ENCODE measurements at regions not wholly inside any gene's neighbourhood (a gene's known extent, or its start where the extent isn't known, plus 50 kb on each side); places are given as distances from the start of the nearest gene placed in this dataset.
"Not testable (repeated sequence)": the region's sequence is repeated elsewhere in the genome, so short reads cannot be mapped to it uniquely, and the experiment has no call there.

DNA sequence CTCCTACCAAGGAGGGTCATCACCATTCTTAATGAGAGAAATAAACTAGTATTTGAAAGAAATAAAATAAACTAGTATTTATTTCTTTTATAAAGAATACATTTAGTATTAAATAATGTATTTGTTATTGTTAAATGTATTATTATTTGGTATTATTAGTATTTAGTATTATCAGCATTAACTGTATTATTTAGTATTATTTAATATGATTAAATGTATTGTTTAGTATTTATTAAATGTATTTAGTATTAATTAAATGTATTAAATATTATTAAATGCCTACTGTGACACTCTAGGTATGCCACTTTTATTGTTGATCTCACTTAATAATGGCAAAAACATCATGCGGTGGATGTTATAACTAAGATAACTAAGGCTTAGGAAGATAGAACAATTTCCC, 353.6 kb upstream of the MAP2 start:
- DNase-seq (ENCODE audit: low read depth) = no peak

DNA sequence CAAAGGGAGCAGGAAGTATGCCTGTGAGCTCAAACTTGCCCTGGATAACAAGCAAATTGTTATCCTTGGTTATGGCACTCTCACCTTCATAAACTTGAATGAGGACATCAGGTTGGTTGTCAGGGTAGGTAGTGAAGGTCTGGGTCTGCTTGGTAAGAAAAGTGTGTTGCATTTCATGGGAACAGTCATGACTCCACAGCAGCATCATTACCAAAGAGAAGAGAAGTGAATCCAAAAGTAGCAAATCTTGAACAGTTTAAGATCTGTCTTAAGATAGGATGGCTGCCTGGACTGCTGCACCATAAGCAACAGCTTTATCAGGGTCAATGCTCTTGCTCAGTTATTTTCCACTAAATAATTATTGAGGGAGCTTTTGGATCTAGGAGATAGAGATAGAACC, 350.7 kb upstream of the MAP2 start:
- DNase-seq (ENCODE audit: low read depth) = no peak

DNA sequence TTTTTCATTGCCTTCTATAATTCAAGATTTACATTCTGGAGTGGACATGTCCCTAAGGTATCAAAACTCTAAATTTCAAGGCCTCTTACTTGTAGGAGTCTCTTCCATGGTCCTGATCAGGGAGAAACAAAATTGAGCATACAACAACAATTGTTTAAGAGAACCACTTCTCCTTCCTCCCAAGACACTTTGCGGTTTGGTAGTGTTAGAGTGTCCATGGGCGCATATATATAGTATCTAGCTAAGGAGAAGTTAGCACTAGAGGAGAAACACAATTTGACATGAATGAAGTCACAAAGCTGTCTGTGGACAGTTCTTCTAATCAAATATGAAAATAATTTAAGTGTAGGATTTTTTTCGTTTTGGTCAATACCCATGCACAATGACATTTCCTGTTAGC, 349.1 kb upstream of the MAP2 start:
- no peak for DNase-seq (ENCODE audit: low read depth)

GRCh38 chr2:209076151-209076550, 347.7 kb upstream of the MAP2 start:
- no peak for DNase-seq (ENCODE audit: low read depth)

DNA sequence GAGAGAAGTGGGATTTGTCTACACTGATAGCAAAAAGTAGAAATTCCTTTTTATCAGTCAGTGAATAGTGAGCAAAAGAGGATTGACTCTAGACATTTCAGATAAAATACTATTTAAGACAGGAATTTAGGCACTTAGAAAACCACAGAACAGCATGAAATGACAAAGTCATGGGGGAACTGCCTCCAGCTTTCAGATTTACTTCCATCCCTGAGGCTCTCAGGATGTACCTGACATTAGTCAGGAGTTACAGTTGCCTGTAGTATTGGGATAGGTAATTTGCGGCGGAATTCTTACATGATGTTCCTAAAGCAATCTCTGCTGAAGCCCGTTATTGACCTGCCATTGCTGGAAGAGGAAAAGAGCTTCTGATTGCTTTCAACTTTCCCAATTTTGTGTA, 337.1 kb upstream of the MAP2 start:
- no peak for DNase-seq (ENCODE audit: low read depth)

DNA sequence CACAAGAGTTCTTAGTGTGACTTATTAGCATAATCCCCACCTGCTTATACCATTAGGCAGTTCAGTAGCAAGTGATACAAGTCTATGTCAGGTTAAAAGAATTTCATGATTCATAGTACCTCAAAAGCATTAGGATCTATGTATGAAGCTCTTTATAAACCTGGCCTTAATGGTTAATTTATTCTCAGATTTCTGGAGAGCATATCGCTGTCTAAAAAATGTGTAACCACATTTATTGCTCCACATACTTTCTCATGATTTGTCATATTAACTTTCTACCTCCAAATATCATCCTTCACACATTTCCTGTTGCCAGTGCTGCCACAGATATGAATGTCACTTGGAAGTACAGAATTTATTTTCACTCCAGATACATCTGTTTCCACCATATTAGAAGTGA, 332.8 kb upstream of the MAP2 start:
- DNase-seq (ENCODE audit: low read depth) = no peak

DNA sequence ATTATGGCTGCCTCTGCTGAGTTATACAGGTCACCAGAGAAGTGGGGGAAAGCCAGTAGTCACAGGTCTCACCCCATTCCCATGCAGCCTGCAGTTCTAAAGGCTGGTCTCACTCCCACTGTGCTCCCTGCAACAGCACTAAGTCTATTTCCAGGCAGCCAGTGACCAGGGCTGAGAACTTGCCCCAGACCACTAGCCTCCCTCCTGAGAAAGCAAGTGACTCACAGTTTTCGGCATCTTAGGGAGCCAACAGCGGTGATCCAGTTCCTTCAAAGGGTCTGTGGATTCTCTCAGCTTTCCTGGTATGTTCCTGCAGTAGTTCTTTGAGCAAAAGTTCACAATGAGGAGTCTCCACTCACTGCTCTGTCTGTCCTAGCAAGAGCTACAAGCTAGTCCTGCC, 329.6 kb upstream of the MAP2 start:
- no peak for DNase-seq (ENCODE audit: low read depth)

GRCh38 chr2:209095432-209095831, 328.4 kb upstream of the MAP2 start:
- DNase-seq (ENCODE audit: low read depth) = no peak

DNA sequence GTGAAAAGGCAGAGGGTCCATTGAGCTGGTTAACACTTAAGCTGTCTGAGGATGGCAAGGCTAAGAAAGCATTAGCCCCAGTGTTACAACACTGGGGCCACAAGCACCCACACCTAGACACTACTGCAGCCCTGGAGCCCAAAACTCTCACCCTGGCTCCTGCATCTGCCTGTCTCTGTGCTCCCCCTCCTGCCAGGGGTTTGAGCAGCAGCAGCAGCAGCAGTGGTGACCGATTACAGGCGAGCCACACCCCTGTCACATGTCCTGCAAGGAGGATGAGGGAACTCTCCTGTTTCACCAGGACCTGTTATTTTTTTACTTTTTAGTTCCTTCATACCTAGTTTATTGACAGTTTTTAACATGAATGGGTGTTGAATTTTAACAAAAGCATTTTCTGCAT, 326.7 kb upstream of the MAP2 start:
- DNase-seq (ENCODE audit: low read depth) = no peak

GRCh38 chr2:209102319-209102718, 321.5 kb upstream of the MAP2 start:
- no peak for DNase-seq (ENCODE audit: low read depth)

DNA sequence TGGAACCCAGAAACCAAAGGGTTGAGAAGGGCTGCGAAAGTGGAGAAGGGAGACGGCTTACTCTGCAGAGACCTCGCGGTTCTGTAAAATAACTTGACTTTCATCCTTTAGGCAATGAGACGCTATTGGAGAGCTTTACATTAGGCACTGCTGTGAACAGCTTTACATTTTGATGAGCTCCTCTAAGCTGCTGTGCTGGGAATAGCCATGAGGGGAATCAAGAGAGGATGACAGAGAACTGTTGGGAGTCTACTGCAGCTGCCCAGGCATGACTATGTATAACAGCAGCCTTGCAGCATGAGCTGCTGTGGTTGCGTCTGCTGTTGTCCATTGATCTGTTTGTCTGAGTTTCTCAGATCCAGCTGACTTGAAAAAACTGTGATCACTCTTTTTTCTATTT, 310.8 kb upstream of the MAP2 start:
- DNase-seq (ENCODE audit: low read depth) = no peak

DNA sequence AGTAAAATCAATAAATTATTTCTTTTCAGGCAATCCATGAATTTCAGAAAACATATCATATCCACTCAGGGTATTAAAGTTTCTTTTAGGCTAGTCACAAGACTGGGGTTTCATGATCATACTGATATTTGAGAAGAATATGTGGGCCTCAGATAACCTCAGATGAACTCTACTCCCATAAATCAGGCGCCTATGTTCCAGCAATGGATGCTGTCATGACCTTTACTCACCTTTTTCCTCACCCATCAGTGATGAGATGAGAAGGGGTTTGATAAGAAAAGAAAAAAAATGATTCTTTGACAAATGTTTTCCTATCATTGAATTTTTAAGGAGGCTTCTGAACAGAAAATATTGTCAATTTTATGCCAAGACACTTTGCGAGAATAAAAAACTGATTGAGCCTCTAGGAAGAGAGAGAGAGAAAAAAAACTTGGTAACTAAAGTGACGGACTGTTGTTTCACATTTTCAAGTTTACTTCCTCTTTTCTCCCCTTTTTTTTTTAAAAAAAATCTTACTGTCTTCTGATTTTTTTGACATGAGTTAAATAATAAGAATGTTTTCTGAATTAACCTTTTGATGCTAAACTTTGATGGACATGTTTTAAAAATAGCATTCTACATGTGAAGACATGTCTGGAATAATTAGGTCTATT, 309.1 kb upstream of the MAP2 start:
- DNase-seq (ENCODE audit: low read depth) = no peak

DNA sequence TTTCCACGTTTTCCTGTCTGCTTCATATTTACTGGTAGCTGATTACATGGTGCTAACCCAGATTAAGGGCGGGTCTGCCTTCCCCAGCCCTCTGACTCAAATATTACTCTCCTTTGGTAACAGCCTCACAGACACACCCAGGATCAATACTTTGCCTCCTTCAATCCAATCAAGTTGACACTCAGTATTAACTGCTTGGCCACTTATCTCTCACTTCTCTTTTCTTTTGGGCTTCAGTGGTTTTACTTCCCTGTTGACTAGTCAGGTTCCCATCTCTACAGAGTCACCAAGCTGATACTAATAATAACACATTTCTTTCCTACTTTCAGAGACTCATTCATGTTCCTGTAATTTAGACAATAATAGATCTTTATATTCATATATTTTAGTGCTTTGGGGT, 302.2 kb upstream of the MAP2 start:
- no peak for DNase-seq (ENCODE audit: low read depth)

- no peak for DNase-seq (ENCODE audit: low read depth)
Measured at GRCh38 chr2:209125291-209125690, 298.6 kb upstream of the MAP2 start.

GRCh38 chr2:209138079-209138478, 285.8 kb upstream of the MAP2 start:
- no peak for DNase-seq (ENCODE audit: low read depth)

GRCh38 chr2:209141142-209141541, 282.7 kb upstream of the MAP2 start:
- DNase-seq (ENCODE audit: low read depth) = no peak

GRCh38 chr2:209141818-209142217, 282.0 kb upstream of the MAP2 start:
- no peak for DNase-seq (ENCODE audit: low read depth)

- not testable (repeated sequence) for DNase-seq (ENCODE audit: low read depth)
Measured at GRCh38 chr2:209145220-209145691, 278.6 kb upstream of the MAP2 start.

DNA sequence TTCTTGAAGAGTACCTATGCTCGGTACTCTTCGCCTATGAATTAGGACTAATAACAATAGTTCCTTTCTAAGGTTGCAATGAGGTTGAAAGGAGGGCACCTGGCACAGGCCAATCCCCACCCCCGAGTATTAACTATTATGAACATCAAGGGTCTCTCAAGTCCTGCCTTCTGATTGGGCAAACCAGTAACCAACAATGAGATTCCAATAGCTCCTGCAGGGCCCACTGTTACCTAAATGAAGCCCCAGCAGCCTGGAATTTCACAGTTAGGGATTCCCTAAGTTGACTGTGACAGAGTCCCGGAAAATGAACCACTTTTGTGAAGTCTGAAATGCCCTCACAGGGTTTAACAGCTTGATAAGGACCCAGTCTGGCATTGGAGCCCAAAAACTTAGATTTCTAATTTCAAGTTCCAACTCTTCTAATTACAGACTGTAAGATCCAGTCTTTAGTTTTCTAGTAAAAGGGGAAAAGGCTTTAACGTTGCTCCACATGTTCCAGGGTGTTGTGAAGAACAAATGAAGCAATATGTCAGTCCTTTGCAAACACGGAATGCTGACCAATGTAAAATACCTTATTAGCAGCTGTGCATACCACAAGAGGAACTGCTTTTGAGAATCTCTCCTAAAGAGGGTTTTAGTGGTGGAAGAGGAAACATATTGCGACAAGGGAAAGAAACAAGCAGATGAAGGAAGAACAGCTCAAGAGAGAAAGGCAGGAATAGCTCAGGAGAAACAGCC, 277.7 kb upstream of the MAP2 start:
- DNase-seq (ENCODE audit: low read depth) = no peak

DNA sequence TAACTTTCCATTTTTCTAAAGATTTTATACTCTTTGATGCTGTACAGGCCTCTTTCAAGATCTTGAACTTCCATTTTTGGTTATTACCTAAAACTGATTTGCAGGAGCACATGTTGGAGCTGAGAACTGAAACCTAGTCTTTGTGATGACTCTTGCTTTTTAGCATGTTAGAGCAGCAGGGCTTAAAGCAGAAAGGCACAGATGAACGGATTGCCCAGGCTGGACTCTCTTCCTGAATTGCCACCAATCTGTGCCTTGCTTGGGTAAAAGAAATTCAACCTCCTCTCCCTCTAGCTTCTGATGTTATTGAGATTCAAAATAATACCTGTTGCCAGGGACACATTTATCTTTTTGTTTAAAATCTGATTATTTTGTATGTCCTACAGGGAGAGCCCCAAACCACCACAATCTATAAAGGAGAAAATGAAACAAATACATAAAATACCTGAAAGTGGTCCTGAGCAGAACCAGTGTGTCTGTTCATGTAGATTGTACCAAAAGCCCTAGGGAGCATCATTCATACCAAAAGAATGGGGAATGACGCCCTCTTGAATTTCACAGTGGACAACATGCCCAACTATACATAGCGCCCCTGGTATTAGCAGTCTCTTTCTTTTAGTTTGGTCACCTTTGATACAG, 277.0 kb upstream of the MAP2 start:
- DNase-seq (ENCODE audit: low read depth) = no peak

- no peak for DNase-seq (ENCODE audit: low read depth)
Measured at GRCh38 chr2:209147981-209148380, 275.9 kb upstream of the MAP2 start.

DNA sequence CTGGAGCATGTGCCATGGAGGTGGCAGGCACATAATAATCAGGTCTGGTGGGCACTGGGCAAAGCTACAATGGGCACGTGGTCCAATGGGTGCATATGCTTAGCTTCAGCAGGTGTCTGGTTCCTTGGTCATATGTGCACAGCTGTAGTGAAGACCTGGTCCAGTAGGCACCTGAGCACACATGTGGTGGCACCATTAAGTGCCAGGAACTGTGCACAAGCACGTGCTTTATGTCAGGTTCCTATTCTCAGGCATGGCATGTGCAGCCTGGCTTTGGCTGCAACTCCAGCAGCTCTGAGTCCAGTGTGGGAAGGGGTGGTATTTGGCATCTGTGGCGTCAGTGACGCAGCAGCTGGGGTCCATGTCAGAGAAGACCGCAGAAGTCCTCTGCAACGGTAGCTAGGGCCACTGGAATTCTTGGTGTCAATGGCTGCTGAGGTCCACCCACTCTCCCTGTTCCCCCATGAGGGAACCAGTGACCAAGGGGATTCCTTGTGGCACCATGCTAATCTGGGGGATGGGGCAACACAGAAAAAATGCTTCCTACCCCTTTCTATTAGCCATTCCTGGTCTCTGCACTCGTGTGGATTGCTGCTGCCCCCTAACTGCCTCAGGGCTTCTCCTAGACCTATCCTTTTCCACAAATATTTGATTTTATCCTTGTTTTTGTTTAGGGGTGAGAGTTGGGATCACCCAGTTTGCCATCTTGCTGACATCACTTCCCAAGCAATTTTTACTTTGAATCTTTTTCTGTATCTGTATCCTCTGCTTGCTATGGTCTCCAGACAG, 262.9 kb upstream of the MAP2 start:
- DNase-seq (ENCODE audit: low read depth) = no peak

- no peak for DNase-seq (ENCODE audit: low read depth)
Measured at GRCh38 chr2:209162129-209162528, 261.7 kb upstream of the MAP2 start.
